Upper lobe of left lung (tissue), 6 donors: ENCODE measurements at regions not wholly inside any gene's neighbourhood (a gene's known extent, or its start where the extent isn't known, plus 50 kb on each side); places are given as distances from the start of the nearest gene placed in this dataset.

Experiments
- ATAC-seq, 2 donors: fragments of 200-7000 bp; cut with Tn5 transposase; one replicate each; pipeline ENCODE4 v1.9.1; 2022; ENCODE audit warnings: mild to moderate bottlenecking in 2 of 2, moderate library complexity in 2 of 2; ENCODE audit not compliant: low FRiP score in 2 of 2
- DNase-seq, 2 donors: peaks; one replicate each; pipeline ENCODE4 v3.0.0-alpha.2; 2019 to 2020
- H3K27ac ChIP-seq, 4 donors: fragments of 200-600 bp; sonication (generic); one replicate each; pipeline ENCODE4 v1.5.1; 2016 to 2019
- H3K27me3 ChIP-seq, 4 donors: fragments of 200-600 bp; sonication (generic); one replicate each; pipeline ENCODE4 v1.5.1; 2017 to 2019
- H3K36me3 ChIP-seq, 4 donors: fragments of 200-600 bp; sonication (generic); one replicate each; pipeline ENCODE4 v1.5.1; 2016 to 2019
- H3K4me1 ChIP-seq, 4 donors: fragments of 200-600 bp; sonication (generic); one replicate each; pipeline ENCODE4 v1.5.1; 2018 to 2019
- H3K4me3 ChIP-seq, 4 donors: fragments of 200-600 bp; sonication (generic); one replicate each; pipeline ENCODE4 v1.5.1; 2017 to 2019; ENCODE audit warnings: mild to moderate bottlenecking in 2 of 4, moderate library complexity in 1 of 4
- H3K9me3 ChIP-seq, 4 donors: fragments of 200-600 bp; sonication (generic); one replicate each; pipeline ENCODE4 v1.5.1; 2018 to 2019
- EP300 ChIP-seq, 4 donors: sonication (generic); formaldehyde crosslinking; IDR thresholded peaks; one replicate each; pipeline ENCODE4 v1.5.1; 2017; ENCODE audit warnings: antibody characterized with exemption in 4 of 4, control low read depth in 2 of 4
- POLR2A ChIP-seq, 4 donors: fragments of 450-650 bp; IDR thresholded peaks; one replicate each; pipeline ENCODE4 v1.5.1; 2016 to 2017; ENCODE audit warnings: antibody characterized with exemption in 4 of 4, mild to moderate bottlenecking in 2 of 4
- POLR2AphosphoS5 ChIP-seq, 2 donors: sonication (generic); formaldehyde crosslinking; IDR thresholded peaks; one replicate each; pipeline ENCODE4 v1.5.1; 2017; ENCODE audit warnings: antibody characterized with exemption in 2 of 2
- WGBS, 2 donors: methylation state at CpG; one replicate each; pipeline ENCODE4 v1.1.5; 2017 to 2018; 5-methylcytosine and 5-hydroxymethylcytosine counted together
- TF ChIP-seq, protein P1 (sequence below), 6 experiments: fragments of 450-650 bp in 4 of 6; fragments of 200-600 bp in 2 of 6; sonication (generic) in 2 of 6; IDR thresholded peaks; one replicate each; pipeline ENCODE4 v1.5.1; 2016 to 2019; ENCODE audit warnings: antibody characterized with exemption in 6 of 6
- donor health status: DM: no; HTN: no; CAD: no; lungs with moderate emphysema.
- donor health status: DM: no; HTN: yes; CAD: no; lungs with severe emphysema.

- no peaks in the 10 kb centered on the region for H3K4me1 ChIP-seq
- H3K27me3 ChIP-seq, result no peaks in the 10 kb centered on the region
- no peak overlapping the region for H3K4me3 ChIP-seq
- DNase-seq (no peak), ATAC-seq (no peak)
- TF ChIP-seq, protein P1, sequence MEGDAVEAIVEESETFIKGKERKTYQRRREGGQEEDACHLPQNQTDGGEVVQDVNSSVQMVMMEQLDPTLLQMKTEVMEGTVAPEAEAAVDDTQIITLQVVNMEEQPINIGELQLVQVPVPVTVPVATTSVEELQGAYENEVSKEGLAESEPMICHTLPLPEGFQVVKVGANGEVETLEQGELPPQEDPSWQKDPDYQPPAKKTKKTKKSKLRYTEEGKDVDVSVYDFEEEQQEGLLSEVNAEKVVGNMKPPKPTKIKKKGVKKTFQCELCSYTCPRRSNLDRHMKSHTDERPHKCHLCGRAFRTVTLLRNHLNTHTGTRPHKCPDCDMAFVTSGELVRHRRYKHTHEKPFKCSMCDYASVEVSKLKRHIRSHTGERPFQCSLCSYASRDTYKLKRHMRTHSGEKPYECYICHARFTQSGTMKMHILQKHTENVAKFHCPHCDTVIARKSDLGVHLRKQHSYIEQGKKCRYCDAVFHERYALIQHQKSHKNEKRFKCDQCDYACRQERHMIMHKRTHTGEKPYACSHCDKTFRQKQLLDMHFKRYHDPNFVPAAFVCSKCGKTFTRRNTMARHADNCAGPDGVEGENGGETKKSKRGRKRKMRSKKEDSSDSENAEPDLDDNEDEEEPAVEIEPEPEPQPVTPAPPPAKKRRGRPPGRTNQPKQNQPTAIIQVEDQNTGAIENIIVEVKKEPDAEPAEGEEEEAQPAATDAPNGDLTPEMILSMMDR (IDR thresholded peaks at IDR 0.05), result no peak
- TF ChIP-seq EP300 (IDR thresholded peaks at IDR 0.05) (no peak), POLR2AphosphoS5 (IDR thresholded peaks at IDR 0.05) (no peak), POLR2A (IDR thresholded peaks at IDR 0.05) (no peak)
- H3K36me3 ChIP-seq, result no peaks in the 10 kb centered on the region
- H3K27ac ChIP-seq, result no peak overlapping the region
- H3K9me3 ChIP-seq, result no peaks in the 10 kb centered on the region
These were observed 584.6 kb upstream of the CDH18 start for GRCh38 chr5:20572614-20573013.

GRCh38 chr5:20570486-20570885 lies 582.5 kb upstream of the CDH18 start:
- H3K4me3 ChIP-seq, result no peak overlapping the region
- DNase-seq (no peak), ATAC-seq (no peak)
- H3K27ac ChIP-seq, result no peak overlapping the region
- no peaks in the 10 kb centered on the region for H3K36me3 ChIP-seq
- no peak for TF ChIP-seq EP300 (IDR thresholded peaks at IDR 0.05)
- TF ChIP-seq, protein P1 (IDR thresholded peaks at IDR 0.05), result no peak
- TF ChIP-seq POLR2A (IDR thresholded peaks at IDR 0.05), result no peak
- no peak for TF ChIP-seq POLR2AphosphoS5 (IDR thresholded peaks at IDR 0.05)
- no peaks in the 10 kb centered on the region for H3K9me3 ChIP-seq
- H3K27me3 ChIP-seq, result no peaks in the 10 kb centered on the region
- H3K4me1 ChIP-seq, result no peaks in the 10 kb centered on the region

DNA sequence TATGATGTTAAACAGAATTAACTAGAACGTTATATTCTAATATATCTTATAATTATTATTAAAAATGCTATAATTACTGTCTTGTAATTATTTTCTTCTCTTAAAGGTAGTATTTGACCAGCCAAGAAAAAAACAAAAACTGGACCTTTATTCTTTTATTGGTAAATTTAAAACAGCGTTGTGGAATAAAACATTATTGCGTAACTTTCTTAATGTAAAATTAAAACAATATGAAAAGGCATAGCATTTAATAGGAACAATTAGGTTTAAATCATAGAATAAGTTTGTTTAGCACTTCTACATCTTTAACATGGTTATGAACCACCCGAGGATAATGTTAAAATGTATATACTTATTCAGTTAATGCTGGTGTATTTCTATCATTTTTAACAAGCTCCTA lies 574.5 kb upstream of the CDH18 start:
- H3K27ac ChIP-seq, result no peak overlapping the region
- no peak for TF ChIP-seq POLR2AphosphoS5 (IDR thresholded peaks at IDR 0.05)
- ATAC-seq, result no peak
- H3K9me3 ChIP-seq, result no peaks in the 10 kb centered on the region
- H3K27me3 ChIP-seq, result no peaks in the 10 kb centered on the region
- WGBS, 2 donors, result 43 to 88% methylated on average over 4 of the region's 4 CpGs
- no peaks in the 10 kb centered on the region for H3K4me1 ChIP-seq
- H3K4me3 ChIP-seq, result no peak overlapping the region
- no peaks in the 10 kb centered on the region for H3K36me3 ChIP-seq
- DNase-seq, result no peak

DNA sequence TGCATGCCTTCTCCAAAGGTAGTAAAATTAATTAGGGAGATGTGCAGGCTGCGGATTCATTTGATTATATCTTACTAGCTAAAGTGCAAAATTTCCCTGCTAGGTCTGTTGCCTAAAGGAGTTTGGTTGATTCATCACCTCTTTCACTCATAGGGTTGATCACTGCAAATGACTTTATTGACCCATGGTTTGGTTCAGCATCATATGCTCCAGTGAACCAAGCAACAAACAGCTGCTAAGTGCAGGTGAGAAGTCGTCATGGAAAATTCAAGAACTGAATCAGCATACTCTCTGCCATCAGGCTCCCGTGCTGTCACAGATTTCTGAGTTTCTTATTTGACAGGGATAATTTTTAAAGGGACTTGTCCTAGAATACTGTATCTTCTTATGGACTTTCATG lies 571.8 kb upstream of the CDH18 start:
- Histone ChIP-seq H3K27me3 (no peaks in the 10 kb centered on the region), H3K4me3 (no peak overlapping the region), H3K4me1 (no peaks in the 10 kb centered on the region), H3K36me3 (no peaks in the 10 kb centered on the region), H3K27ac (no peak overlapping the region), H3K9me3 (no peaks in the 10 kb centered on the region)
- DNase-seq, result no peak
- TF ChIP-seq POLR2AphosphoS5 (IDR thresholded peaks at IDR 0.05), result no peak
- TF ChIP-seq EP300 (IDR thresholded peaks at IDR 0.05), result no peak
- TF ChIP-seq POLR2A (IDR thresholded peaks at IDR 0.05), result no peak
- TF ChIP-seq, protein P1 (IDR thresholded peaks at IDR 0.05), result no peak
- ATAC-seq, result no peak
- 63 to 92% methylated on average over 3 of the region's 3 CpGs for WGBS, 2 donors

- H3K4me1 ChIP-seq, result no peaks in the 10 kb centered on the region
- ATAC-seq (no peak), DNase-seq (no peak)
- WGBS, 2 donors, result 80 to 82% methylated on average over 6 of the region's 6 CpGs
- H3K36me3 ChIP-seq, result no peaks in the 10 kb centered on the region
- no peak overlapping the region for H3K27ac ChIP-seq
- no peaks in the 10 kb centered on the region for H3K27me3 ChIP-seq
- no peak overlapping the region for H3K4me3 ChIP-seq
- no peaks in the 10 kb centered on the region for H3K9me3 ChIP-seq
- no peak for TF ChIP-seq EP300 (IDR thresholded peaks at IDR 0.05)
- TF ChIP-seq, protein P1 (IDR thresholded peaks at IDR 0.05), result no peak
- no peak for TF ChIP-seq POLR2A (IDR thresholded peaks at IDR 0.05)
- no peak for TF ChIP-seq POLR2AphosphoS5 (IDR thresholded peaks at IDR 0.05)
These were observed 568.2 kb upstream of the CDH18 start for GRCh38 chr5:20556115-20556763.
